ENCODE measurements at regions not wholly inside any gene's neighbourhood (a gene's known extent, or its start where the extent isn't known, plus 50 kb on each side); places are given as distances from the start of the nearest gene placed in this dataset.

DNA sequence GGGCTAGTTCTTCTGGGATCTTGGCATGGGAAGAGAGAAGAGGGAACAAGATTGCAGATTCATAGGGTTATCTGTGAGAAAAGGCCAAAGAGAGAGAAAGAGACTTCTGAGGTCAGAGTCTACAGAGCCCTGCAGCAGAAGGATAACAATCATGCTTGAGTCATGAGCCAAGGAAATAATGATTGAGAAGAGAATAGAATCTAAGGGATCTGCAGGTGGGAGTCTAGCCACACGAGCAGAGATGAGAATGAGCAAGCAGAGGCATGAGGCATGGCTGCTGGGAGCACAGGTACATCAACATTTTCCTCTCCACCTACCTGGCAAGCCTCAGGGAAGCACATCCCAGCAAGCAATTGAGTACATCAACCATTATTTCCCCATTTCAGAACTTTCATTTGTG lies 303.7 kb downstream of the LRIG3 start:
- TF ChIP-seq, protein P1, sequence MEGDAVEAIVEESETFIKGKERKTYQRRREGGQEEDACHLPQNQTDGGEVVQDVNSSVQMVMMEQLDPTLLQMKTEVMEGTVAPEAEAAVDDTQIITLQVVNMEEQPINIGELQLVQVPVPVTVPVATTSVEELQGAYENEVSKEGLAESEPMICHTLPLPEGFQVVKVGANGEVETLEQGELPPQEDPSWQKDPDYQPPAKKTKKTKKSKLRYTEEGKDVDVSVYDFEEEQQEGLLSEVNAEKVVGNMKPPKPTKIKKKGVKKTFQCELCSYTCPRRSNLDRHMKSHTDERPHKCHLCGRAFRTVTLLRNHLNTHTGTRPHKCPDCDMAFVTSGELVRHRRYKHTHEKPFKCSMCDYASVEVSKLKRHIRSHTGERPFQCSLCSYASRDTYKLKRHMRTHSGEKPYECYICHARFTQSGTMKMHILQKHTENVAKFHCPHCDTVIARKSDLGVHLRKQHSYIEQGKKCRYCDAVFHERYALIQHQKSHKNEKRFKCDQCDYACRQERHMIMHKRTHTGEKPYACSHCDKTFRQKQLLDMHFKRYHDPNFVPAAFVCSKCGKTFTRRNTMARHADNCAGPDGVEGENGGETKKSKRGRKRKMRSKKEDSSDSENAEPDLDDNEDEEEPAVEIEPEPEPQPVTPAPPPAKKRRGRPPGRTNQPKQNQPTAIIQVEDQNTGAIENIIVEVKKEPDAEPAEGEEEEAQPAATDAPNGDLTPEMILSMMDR (conservative IDR thresholded peaks at IDR 0.05 in 1 of 2, IDR thresholded peaks at IDR 0.05 in 1 of 2; ENCODE audit: extremely low read depth in 1 of 2, insufficient read depth in 1 of 2, low read depth in 1 of 2, low read length in 2 of 2) = no peak
- no peak for TF ChIP-seq EZH2 (IDR thresholded peaks at IDR 0.05; ENCODE audit: borderline replicate concordance, low read length)

Data from mammary epithelial cell (primary cell).